D721Med (cell line): ENCODE measurements at regions not wholly inside any gene's neighbourhood (a gene's known extent, or its start where the extent isn't known, plus 50 kb on each side); places are given as distances from the start of the nearest gene placed in this dataset.
A peak's percentile ranks its signal among the peaks of the same experiment; 100 is the strongest.

Source experiments
- DNase-seq: peaks from one replicate; pipeline ENCODE4 v3.0.0; 2011; ENCODE audit warnings: low spot score; ENCODE audit not compliant: insufficient read length
- FAIRE-seq: peaks from 2 replicates; lab custom pipeline; 2011; peaks lifted over from hg19 to GRCh38; lab: Jason Lieb, UNC
- CTCF ChIP-seq: IDR thresholded peaks from 2 replicates; pipeline ENCODE4 v1.5.1; 2012; ENCODE audit warnings: mild to moderate bottlenecking, control low read depth; ENCODE audit not compliant: insufficient read depth; ENCODE audit errors: missing control alignments

DNA sequence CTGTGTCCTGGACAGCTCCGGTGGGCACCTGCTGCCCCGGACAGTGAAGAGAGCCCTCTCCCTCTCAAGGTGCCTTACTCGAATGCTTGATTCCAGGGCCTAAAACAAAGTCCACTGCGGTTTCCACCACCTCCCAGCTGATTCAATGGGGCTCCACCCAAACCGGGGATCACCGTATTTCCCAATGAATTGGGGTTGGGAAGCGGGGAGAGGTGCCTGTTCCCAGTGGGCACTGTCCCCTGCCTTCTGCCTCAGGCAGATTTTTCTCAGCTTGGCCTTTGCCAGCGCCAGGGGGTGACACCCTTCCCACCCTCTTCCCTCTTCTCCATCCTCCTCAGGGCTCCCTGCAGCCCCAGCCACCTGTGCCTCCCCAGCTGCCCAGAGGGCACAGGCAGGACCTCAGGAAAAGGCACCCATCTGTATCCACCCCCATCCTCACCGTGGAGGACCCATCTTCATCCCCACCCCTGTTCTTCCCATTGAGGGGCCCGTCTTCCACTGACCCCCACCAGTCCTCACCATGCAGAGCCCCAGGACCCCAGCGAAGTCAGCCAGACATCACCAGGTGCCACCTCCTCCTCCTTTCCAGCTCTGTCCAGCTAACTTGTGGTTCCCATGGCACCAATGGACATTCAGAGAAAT, 66.7 kb upstream of the HPCAL1 start:
- FAIRE-seq (no peak), DNase-seq (no peak)
- no peak for TF ChIP-seq CTCF

DNA sequence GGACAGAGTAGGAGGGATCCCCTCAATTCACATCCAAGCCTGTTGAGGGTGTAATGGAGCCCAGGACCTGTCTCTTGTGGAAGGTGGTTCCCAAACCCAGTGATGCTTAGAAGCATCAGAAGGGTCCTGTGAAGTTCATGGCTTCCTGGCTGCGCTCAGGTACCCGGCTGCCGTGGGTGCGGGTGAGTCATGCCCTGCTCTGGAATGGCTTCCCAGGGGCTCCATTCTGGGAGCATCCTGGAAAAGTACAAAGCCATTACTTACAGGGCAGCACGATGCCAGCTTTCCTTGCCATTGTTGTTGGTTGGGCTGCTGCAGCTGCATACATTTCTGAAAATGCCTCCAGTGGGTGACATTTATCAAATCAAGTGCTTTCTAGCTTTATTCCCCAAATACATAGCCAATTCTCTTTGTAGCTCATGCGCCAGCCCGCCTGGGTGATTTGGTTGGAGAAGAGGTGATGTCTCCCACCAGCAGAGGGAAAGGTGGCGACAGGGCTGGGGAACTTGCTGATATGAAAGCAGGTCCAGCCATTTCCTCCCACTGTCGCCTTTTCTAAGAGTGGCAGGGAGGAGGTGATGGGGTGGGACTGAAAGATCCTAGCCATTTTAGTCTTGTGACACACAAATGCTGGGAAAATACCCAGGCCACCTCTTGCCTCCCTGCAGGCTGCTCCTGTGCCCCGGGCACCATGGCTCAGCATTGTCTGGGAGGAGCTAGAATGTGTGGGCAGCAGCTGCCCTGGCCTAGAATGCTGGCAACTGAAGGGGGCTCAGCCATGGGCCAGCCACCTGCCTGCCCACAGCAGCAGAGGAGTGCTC, 65.9 kb upstream of the HPCAL1 start:
- no peak for TF ChIP-seq CTCF
- no peak for DNase-seq
- FAIRE-seq, result no peak

DNA sequence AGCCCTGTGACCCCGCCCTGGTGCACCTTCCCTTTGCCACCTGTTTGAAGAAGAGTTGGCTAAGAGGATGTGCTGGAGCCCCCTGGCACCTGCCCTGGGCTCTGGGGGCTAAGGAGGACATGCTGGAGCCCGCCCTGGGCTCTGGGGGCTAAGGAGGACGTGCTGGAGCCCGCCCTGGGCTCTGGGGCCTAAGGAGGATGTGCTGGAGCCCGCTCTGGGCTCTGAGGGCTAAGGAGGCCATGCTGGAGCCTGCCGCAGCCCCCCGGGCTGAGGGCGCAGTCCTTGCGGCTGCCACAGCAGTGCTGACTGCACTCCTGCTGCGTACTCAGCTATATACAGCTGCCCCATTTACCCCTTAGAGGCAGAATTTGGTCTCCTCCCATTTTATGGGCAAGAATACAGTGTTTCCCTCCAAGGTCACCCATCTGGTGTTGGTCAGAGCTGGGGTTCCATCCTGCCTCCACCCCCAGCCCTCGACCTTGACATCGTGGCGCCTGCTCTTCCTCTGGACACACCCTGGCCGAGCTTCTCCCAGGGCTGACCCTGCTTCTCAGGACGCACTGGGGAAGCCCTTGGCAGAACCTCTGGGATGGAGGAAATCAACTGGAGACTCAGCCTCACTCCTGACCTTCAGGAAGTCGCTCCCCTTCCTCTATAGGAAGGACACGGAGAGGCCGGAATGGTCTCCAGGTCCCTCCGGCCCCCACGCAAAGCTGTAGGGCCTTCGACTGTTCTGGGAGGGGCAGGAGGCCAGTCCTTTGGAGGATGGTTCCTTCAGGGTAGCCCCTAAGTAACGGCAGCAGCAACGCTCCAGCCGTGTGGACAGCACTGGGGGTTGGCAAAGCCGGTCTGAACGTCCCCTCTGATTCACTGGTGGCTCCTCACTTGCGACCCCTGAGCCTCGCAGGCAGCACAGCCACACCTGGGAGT, 65.0 kb upstream of the HPCAL1 start:
- DNase-seq (no peak), FAIRE-seq (no peak)
- TF ChIP-seq CTCF, result no peak

DNA sequence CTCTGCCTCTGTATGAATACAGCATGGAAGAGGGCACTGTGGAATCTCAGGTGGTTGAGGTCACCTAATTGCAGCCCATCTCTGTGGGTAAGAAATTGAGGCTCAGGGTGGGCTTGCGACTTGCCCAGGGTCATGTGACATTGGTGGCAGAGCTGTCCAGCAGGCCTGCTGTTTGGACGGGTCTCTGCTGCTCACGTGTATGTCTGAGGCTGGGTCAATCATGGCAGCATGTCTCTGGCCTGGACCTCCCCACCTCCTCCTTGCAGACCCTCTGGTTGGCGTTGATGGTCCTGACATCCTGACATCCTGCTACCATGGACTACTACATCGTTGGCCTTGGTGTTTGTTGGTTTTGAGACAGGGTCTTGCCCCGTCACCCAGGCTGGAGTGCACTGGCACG, 64.3 kb upstream of the HPCAL1 start:
- no peak for TF ChIP-seq CTCF
- no peak for FAIRE-seq
- no peak for DNase-seq

DNA sequence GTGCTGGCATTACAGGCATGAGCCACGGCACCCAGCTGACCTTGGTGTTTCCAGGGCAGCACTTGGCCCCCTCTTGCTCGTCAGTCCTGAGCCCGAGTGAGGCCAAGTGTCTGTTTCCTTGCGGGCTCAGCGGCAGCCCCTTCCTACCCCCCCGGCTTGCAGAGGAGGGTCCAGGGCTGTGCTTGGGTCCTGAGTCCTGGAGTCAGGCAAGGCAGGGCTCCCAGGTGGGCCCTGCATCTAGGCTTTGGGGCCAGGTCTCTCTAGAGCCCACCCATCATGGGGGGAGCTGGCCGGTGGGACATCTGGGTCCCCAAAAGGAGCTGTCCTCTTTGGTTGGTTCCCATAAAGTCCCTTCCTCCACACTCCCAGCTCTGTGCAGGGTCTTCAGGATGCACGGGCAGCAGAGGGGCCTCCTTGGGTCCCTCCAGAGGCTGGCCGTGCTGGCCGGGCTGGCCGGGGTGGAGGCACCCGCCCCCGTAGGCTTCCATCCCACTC, 63.7 kb upstream of the HPCAL1 start:
- no peak for TF ChIP-seq CTCF
- no peak for FAIRE-seq
- DNase-seq, result no peak

- FAIRE-seq (no peak), DNase-seq (no peak)
- peak; percentile 9 for TF ChIP-seq CTCF
Measured at GRCh38 chr2:10239561-10239967, 63.1 kb upstream of the HPCAL1 start.
